HG02852 (cell line): ENCODE measurements at regions not wholly inside any gene's neighbourhood (a gene's known extent, or its start where the extent isn't known, plus 50 kb on each side); places are given as distances from the start of the nearest gene placed in this dataset.
A peak's percentile ranks its signal among the peaks of the same experiment; 100 is the strongest.
"Not testable (repeated sequence)": the region's sequence is repeated elsewhere in the genome, so short reads cannot be mapped to it uniquely, and the experiment has no call there.

Source experiments
- ATAC-seq: cut with Tn5 transposase; IDR thresholded peaks from one replicate; pipeline ENCODE4 v1.9.1; 2021; ENCODE audit warnings: mild to moderate bottlenecking, moderate library complexity; ENCODE audit not compliant: unreplicated experiment

DNA sequence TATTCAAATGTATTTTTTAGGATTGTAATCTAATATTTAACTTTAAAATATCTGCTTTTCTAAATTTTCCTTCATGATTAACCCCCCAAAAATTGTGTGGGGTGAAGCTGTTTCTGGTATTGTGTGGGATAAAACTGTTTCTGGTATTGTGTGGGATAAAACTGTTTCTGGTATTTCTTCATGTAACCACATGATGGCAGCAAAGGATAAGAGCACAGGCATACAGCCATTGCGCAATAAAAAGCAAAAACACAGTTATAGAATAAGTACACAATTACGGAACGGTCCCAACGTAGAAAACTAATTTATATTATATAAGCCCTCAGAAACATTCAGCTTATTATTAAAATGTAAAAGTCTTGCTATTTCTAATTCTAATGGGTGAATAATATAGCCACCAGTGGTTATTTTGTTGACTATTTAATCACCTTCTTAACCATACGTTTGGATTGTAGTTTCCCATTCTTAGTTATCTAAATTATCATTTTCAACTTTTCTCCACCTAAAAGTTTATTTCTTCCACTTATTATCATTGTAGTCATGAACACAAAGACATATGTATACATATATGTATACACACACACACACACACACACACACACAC lies 333.9 kb upstream of the FSTL5 start:
- peak; percentile 79 for ATAC-seq

DNA sequence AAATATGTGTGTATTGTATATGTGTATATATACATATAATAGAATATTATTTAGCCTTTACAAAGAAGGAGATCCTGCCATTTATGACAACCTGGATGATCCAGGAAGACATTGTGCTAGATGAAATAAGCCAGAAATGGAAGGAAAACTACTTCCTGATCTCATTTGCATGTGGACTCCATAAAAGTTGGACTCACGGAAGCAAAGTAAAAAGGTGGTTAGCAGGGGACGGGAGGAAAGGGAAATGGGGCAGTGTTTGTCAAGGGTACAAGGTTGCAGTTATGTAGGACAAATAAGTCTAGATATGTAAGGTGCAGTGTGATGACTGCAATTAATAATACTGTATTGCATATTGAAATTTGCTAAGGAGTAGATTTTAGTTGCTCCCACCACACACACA lies 331.1 kb upstream of the FSTL5 start:
- no peak for ATAC-seq

DNA sequence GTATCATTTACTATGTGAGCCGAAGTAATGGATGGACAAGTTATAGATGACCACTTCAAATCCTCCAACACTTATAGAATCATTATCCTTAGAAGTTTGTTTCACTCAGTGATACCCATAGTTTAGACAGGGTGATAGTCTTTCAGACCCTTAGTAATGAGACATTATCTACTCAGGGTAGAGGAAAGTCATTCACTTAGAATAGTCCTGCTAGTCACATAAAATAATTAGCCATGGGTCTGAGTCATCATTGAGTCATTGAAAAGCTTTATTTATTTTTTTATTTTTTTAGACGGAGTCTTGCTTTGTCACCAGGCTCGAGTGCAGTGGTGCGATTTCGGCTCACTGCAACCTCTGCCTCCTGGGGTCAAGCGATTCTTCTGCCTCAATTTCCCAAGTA lies 321.7 kb upstream of the FSTL5 start:
- no peak for ATAC-seq

DNA sequence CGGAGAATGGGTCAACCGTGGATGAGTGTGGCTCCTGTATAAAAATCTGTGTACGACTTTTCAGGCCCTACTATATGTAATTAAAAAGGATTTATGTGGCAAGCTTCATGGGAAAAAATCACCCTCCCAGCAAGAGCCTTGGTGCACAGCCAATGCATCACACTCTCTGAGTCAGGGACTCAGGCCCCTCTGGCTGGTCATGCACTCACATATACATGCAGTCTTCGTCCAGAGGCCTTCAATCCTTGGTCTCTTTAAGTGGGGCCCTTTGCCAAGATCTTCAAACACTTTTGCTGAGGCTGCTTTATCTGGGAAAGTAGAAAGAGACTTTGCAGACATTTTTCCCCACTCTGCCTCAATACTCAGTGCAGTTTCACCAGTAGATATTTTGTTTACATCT lies 311.4 kb upstream of the FSTL5 start:
- no peak for ATAC-seq

DNA sequence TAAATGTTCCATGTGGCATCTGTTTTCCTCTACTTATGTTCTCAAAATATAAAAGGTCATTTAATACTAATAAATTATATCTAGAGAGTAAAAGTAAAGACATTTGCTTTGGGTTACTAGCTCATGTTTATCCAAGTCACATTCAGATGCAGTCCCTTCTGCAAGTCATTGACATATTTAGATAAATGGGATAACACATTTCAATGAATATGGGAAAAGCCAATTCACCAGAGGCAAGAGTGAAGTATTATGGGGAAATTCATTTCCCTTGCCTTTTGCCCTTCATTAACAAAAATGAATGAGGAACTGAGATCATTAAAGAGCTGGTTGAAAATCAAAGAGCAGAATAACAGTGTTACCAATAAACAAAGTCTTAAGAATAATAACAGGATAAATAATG lies 306.2 kb upstream of the FSTL5 start:
- ATAC-seq, result no peak

DNA sequence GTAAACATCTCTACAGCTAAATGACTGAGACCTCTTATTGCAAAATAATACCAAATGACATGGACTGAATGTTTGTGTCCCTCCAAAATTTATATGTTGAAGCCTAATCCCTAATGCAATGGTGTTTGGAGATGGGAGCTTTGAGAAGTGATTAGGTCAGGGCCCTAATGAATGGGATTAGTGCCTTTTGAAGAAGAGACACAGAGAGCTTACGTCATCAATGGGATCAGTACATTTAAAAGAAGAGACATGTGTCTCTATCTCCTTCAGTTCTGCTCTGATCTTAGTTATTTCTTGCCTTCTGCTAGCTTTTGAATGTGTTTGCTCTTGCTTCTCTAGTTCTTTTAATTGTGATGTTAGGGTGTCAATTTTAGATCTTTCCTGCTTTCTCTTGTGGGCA lies 301.6 kb upstream of the FSTL5 start:
- not testable (repeated sequence) for ATAC-seq

DNA sequence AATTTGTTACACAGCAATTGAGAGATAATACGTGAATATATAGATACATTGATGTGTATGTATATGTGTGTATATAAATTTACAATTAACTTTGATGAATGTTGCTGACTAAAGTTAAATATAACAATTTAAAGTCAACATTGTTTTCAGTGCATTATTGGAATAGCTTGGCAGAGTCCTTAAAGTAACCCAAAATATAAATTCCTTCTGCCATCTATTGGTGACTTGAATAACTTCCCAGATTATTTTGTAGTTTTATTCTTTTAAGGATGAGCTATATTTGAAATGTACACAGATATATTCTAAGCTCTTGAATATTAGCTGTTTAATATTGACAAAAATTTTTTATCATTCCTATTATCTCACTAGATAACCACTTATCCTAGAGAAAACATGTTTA lies 298.2 kb upstream of the FSTL5 start:
- ATAC-seq, result no peak

DNA sequence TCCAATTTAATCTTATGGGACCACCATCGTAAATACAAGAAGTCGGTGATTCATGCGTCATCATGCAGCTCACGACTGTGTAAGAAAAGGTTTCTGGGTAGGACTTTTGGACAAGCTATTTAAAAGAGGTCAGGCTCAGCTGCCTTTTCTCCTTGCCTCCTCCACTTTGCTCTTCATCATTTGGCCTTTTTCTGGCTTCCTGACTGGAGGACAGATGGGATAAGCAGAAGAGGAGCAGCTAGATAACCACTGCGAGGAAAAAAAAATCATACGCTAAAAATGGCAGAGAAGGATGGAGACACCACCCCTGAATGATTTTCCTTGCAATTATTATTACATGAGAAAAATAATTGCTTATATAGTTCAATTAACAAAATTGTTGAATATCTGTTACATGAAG lies 294.3 kb upstream of the FSTL5 start:
- ATAC-seq, result no peak

DNA sequence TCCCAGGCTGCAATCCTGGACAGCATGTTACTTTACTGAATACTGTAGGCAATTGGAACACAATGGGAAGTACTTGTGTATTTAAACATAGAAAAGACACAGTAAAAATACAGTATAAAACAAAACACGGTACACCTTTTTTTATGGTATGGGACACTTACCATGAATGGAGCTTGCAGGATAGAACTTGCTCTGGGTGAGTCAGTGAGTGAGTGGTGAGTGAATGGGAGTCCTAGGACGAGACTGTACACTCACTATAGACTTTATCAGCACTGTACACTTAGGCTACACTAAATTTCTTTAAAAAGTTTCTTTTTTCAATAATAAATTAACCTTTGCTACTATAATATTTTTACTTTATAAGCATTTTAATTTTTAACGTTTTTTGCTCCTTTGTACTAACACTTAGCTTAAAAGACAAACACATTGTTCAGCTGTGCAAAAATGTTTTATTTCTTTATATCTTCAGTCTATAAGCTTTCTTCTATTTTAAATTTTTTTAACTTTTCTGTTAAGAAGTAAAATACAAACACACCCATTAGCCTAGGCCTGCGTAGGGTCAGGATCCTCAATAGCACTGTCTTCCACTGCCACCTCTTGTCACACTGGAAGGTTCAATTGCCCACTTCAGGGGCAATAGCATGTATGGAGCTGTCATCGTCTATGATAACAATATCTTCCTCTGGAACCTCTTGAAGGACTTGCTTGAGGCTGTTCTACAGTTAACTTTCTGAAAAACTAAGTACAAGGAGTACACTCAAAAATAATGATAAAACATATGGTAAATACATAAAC lies 293.5 kb upstream of the FSTL5 start:
- no peak for ATAC-seq

DNA sequence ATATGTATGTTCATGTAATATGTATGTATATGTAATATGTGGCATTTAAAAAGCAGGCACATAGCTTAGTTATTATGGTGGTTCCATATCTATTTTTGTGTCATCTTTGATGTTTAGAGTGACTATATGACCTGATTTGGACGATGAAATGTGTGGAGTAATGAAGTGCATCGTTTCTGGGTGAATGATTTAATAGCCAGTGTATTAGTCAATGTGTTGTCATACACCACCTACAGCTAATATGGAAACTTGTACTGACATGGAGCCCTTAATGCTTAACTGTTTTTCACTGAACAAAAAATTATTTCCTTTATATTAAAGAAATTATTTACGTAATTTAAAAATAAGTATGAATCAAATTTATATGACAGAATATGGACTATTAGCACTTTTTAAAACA lies 292.3 kb upstream of the FSTL5 start:
- ATAC-seq, result no peak

DNA sequence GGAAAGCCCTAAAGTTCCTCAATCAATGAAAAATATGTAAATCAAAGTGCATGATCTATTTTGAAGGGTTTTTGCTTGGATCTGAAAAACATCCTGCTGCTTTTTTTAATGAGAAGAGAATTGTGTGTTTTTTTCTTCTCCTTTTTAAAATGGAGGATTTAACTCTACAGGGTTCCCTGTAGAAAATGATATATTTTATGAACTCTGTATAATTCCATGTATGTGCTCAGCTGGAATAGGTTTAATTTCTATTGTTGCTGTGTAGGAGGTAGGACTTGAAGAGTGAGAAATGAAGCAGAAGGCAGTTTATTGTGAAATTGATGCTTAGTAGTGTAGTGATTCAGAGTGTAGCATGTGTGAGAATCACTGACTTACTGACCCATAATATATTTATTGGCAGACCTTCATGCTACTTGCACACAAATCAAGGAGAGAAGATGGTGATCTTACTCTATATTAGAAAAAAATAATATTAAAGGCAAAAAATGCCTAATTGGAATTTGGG lies 286.8 kb upstream of the FSTL5 start:
- ATAC-seq, result no peak

DNA sequence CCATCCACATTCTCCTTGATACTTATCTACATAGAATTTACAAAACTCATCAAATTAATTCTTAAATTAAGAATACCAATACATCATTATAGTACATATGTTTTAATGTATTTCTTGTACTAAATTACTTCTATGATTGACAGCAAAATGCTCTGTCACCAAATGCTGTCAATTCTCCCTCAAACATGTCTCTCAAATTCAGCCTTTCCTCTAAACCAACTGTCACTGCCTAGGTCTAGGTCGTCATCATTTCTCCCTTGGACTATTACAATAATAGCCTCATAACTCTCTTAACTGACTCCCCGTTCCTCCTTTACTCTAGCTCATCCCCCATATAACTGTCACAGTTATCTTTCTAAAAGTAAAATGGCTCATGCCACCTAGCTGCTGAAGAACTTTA lies 279.7 kb upstream of the FSTL5 start:
- ATAC-seq, result no peak

DNA sequence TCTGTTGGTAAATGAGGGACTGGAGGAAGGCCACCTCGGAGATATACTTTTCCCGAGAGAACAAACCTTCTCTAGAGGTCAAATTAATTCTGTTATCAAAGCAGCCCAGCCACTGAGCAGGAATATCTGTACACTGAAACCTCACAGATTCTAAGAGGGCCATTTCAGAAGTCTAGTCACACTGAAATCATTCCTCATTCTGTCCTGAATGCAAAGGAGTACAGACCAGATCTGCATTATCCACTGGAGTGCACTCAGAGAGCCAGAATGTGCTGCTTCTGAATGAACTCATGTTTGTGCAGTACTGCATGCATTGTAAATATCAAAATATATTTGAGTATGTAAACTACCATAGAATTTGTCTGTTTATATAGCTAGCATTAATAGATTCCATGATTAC lies 278.3 kb upstream of the FSTL5 start:
- no peak for ATAC-seq

DNA sequence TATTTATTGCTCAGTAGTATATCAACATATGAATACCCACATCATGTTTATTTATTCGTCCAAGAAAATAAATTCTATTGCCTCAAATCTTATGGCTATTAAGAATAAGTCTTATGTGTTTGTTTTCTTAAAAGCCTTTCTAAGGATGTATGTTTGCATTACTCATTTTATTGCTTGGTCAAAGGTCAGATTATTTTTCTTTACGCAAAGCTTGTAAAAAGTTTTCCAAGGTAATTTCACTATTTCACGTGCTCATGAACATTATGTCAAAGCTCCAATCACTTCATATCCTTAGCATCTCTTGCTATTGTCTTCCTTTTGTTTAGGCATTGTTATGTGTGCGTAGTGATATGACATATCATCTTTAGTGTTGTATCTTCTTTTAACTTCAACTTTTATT lies 258.5 kb upstream of the FSTL5 start:
- ATAC-seq, result no peak

DNA sequence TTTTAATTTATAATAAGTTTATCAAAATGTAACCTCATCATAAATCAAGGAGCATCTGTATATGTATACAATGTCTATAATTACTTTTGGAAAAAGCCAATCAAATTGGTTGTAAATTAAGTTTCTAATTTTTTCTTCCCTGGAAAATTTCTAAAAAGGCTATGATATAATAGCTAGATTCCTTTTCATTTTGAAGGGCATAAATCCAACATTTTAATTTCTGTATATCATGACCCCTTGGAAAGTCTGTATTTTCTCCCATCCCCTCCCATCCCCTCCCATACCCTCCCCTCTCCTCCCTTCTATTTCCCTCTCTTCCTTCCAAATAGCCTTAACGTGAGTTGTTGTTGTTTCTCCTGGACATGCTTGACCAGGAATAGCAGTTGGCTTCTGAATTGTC lies 247.1 kb upstream of the FSTL5 start:
- ATAC-seq, result no peak

DNA sequence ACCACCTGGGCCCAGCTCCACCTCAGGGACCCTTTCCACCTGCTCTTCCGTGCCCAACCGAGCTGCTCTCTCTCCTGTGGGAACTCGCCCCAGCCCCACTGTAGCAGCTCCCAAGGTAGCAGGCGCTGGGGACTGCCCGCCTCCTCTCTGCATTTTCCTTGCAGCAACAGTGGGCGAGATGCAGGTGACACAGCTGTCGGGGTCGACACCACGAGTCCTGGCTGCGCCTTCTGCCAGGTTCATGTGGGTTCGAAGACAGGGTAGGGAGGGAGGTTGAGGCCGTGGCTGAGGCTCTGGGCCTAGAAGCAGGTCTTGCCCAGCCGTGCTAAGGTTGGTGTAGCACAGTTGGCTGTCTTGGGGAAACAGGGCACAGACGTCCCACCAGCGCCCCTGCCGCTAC lies 245.2 kb upstream of the FSTL5 start:
- no peak for ATAC-seq

DNA sequence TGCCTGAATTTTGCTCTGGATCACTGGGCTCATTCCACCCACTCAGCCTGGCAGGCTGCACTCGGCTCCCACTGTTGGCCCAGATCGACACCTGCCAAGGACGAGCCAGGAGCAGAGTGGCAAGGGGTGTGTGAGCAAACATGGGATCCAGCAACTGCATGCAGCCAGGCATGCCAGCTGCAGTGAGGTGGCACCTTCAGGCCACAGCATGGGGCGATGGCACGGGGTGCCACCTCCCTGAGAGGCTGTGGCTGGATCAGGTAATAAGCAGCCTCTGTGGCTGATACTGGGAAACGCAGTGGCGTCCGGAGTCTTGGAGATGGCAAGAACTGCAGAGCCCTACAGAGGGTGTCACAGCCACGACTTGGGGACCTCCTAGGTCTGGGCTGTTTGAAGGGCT lies 244.5 kb upstream of the FSTL5 start:
- ATAC-seq, result no peak

DNA sequence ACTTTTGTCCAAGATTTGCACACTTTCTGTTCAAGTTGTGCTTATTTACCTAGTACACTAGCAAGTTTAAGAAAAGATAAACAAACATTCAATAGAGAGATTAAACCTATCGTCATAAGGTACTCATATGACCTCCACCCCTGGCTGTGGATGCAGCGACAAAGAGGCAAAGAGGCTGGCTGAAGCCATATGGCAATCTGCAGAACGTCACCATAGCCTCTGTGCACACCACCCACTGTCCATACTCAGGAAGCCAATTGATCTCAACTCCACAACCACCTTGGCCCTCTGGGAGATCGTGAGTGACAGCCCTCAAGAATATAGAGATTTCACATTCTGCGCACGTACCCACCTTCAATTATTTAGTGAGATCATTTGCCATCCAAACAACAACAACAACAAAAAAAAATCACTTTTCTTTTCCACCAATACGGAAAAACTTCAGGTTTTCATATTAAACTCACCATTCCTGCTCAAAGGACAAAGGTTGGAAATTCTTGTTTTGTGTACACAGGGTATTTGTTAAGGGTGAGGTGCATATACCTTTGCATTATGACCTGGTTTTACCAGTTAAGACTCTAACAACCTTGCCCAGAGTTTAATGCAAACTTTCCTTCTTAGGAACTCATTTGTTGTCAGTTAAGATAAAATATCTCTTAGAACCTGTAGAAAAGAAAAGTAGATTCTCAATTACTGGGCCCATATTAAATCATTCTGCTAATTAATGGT lies 243.0 kb upstream of the FSTL5 start:
- no peak for ATAC-seq

DNA sequence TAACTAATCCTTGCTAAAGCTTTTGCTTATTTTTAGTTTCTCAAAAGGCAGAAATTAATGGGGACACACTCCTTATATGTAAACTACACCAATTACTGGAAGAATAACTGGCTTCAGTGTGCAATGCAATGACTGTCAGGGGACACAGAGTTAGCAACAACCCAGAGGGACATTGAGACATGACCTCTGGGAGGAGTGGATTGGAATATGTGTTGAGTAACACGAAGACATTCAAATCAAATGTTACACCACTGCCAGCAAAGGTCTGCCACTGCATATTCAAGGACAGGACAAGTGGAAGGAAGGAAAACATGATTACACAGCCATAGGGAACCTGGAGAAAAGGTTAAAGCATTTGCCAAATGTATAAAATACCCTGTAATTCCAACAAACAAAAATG lies 240.1 kb upstream of the FSTL5 start:
- no peak for ATAC-seq

DNA sequence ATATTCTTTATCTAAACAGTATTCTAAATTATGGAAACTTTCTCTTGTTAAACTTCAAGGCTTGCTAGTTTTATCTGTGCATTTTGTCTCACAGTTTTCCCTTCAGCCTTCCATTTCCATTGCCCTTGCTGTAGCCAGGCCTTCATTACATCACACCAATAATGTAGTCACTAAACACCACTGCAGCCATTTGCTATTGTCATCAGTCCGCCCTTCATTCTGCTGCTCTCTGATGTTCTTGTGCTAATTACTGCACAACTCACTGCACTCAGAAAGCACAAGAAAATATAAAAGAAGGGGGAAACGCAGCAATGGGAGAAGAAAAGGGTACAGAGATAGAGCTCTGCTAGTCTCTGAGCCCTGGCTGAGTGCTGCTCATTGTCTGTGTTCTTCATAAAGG lies 239.6 kb upstream of the FSTL5 start:
- no peak for ATAC-seq

DNA sequence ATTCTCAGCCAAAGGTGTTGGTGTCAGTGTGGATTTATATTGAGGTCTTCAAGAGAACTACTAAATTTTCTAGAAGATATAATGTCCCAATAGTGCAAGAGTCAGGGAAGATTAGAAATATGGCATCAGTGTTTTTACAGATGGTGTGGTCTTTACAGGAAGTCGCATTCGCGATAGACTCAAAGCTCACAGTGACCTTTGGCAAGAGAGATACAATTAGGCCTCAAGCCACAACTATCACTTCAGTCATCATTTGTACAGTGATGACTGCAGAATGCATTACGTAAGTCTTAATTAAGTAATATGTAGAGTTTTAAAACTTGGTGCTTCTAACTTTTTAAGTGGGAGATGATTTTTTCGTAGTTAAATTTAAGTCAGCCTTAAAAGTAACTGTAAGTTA lies 237.2 kb upstream of the FSTL5 start:
- ATAC-seq, result no peak

DNA sequence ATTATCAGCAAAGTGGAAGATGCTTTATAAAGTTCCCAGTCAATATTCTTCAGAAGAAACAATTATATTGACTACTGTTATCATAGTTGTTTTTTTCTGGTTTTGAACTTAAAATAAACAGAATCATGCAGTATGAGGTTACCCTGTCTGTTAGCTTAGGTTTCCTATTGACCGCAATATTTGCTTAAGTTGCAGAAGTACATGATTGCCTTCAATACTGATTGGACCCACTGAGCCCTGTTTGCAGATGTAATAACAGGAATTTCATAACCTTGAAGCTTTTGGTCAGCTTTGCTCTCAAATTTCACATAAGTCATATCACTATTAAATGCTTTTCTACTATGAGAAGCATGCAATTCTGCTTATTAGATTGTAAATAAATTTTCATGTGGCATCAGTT lies 229.1 kb upstream of the FSTL5 start:
- peak; percentile 93 for ATAC-seq
